Skeletal muscle tissue (tissue), 3 donors: ENCODE measurements at regions not wholly inside any gene's neighbourhood (a gene's known extent, or its start where the extent isn't known, plus 50 kb on each side); places are given as distances from the start of the nearest gene placed in this dataset.

ENCODE experiments used
- H3K27ac ChIP-seq: one replicate; pipeline ENCODE4 v1.7.0; 2013; ENCODE audit warnings: mild to moderate bottlenecking, low read depth, low read length, inconsistent platforms
- H3K27me3 ChIP-seq, 3 donors: one replicate each; pipeline ENCODE4 v1.7.0; 2013; ENCODE audit warnings: low read length in 3 of 3; ENCODE audit not compliant: control insufficient read depth in 3 of 3, insufficient read depth in 3 of 3
- H3K36me3 ChIP-seq, 3 donors: one replicate each; pipeline ENCODE4 v1.7.0; 2013; ENCODE audit warnings: low read length in 3 of 3; ENCODE audit not compliant: control insufficient read depth in 3 of 3, insufficient read depth in 3 of 3
- H3K4me1 ChIP-seq, 3 donors: one replicate each; pipeline ENCODE4 v1.7.0; 2013; ENCODE audit warnings: low read length in 3 of 3, mild to moderate bottlenecking in 3 of 3; ENCODE audit not compliant: control insufficient read depth in 3 of 3, insufficient read depth in 3 of 3
- H3K4me3 ChIP-seq, 3 donors: one replicate each; pipeline ENCODE4 v1.7.0; 2013; ENCODE audit warnings: low read length in 3 of 3
- H3K9ac ChIP-seq, 3 donors: one replicate each; pipeline ENCODE4 v1.7.0; 2013; ENCODE audit warnings: low read length in 3 of 3, mild to moderate bottlenecking in 3 of 3, moderate library complexity in 2 of 3, low read depth in 1 of 3
- H3K9me3 ChIP-seq, 3 donors: one replicate each; pipeline ENCODE4 v1.7.0; 2013; ENCODE audit warnings: low read length in 3 of 3; ENCODE audit not compliant: control insufficient read depth in 3 of 3
- donor health status: Osteomylitis.

- no peak overlapping the region for H3K9ac ChIP-seq
- no peaks in the 10 kb centered on the region for H3K27me3 ChIP-seq
- no peak overlapping the region for H3K27ac ChIP-seq
- H3K9me3 ChIP-seq = peaks cover 0 to 5% (median 0%) of the 10 kb centered on the region in 3 donors
- H3K36me3 ChIP-seq = no peaks in the 10 kb centered on the region
- H3K4me3 ChIP-seq = no peak overlapping the region
- no peaks in the 10 kb centered on the region for H3K4me1 ChIP-seq
Observed at GRCh38 chr18:38483326-38483725, 917.7 kb upstream of the CELF4 start.

GRCh38 chr18:38481576-38481975 is 916.0 kb upstream of the CELF4 start:
- no peak overlapping the region for H3K4me3 ChIP-seq
- peaks cover 0 to 5% (median 0%) of the 10 kb centered on the region in 3 donors for H3K9me3 ChIP-seq
- H3K4me1 ChIP-seq = no peaks in the 10 kb centered on the region
- H3K27me3 ChIP-seq = no peaks in the 10 kb centered on the region
- H3K27ac ChIP-seq = no peak overlapping the region
- no peaks in the 10 kb centered on the region for H3K36me3 ChIP-seq
- no peak overlapping the region for H3K9ac ChIP-seq

GRCh38 chr18:38475686-38476085 is 910.1 kb upstream of the CELF4 start:
- H3K27me3 ChIP-seq = no peaks in the 10 kb centered on the region
- H3K36me3 ChIP-seq = no peaks in the 10 kb centered on the region
- H3K4me1 ChIP-seq = no peaks in the 10 kb centered on the region
- peaks cover 0 to 5% (median 0%) of the 10 kb centered on the region in 3 donors for H3K9me3 ChIP-seq
- no peak overlapping the region for H3K27ac ChIP-seq
- H3K4me3 ChIP-seq = no peak overlapping the region
- H3K9ac ChIP-seq = no peak overlapping the region

- Histone ChIP-seq H3K9me3 (no peaks in the 10 kb centered on the region), H3K9ac (no peak overlapping the region), H3K27ac (no peak overlapping the region), H3K36me3 (no peaks in the 10 kb centered on the region), H3K4me1 (no peaks in the 10 kb centered on the region), H3K27me3 (no peaks in the 10 kb centered on the region), H3K4me3 (no peak overlapping the region)
Observed at GRCh38 chr18:38473535-38473934, 907.9 kb upstream of the CELF4 start.

GRCh38 chr18:38470421-38470820 is 904.8 kb upstream of the CELF4 start:
- no peaks in the 10 kb centered on the region for H3K27me3 ChIP-seq
- no peak overlapping the region for H3K9ac ChIP-seq
- no peak overlapping the region for H3K4me3 ChIP-seq
- H3K4me1 ChIP-seq = no peaks in the 10 kb centered on the region
- no peak overlapping the region for H3K27ac ChIP-seq
- no peaks in the 10 kb centered on the region for H3K36me3 ChIP-seq
- no peaks in the 10 kb centered on the region for H3K9me3 ChIP-seq

- Histone ChIP-seq H3K9me3 (no peaks in the 10 kb centered on the region), H3K4me1 (no peaks in the 10 kb centered on the region), H3K9ac (no peak overlapping the region), H3K4me3 (no peak overlapping the region), H3K27me3 (no peaks in the 10 kb centered on the region), H3K36me3 (no peaks in the 10 kb centered on the region), H3K27ac (no peak overlapping the region)
Observed at GRCh38 chr18:38466426-38466825, 900.8 kb upstream of the CELF4 start.

GRCh38 chr18:38464024-38464423 is 898.4 kb upstream of the CELF4 start:
- Histone ChIP-seq H3K9me3 (no peaks in the 10 kb centered on the region), H3K27me3 (no peaks in the 10 kb centered on the region), H3K4me3 (no peak overlapping the region), H3K27ac (no peak overlapping the region), H3K9ac (no peak overlapping the region), H3K36me3 (no peaks in the 10 kb centered on the region), H3K4me1 (no peaks in the 10 kb centered on the region)

- H3K4me1 ChIP-seq = no peaks in the 10 kb centered on the region
- no peak overlapping the region for H3K9ac ChIP-seq
- H3K27me3 ChIP-seq = no peaks in the 10 kb centered on the region
- H3K9me3 ChIP-seq = no peaks in the 10 kb centered on the region
- H3K27ac ChIP-seq = no peak overlapping the region
- H3K4me3 ChIP-seq = no peak overlapping the region
- no peaks in the 10 kb centered on the region for H3K36me3 ChIP-seq
Observed at GRCh38 chr18:38460657-38461056, 895.1 kb upstream of the CELF4 start.

- Histone ChIP-seq H3K27ac (no peak overlapping the region), H3K36me3 (no peaks in the 10 kb centered on the region), H3K4me1 (no peaks in the 10 kb centered on the region), H3K9ac (no peak overlapping the region), H3K9me3 (no peaks in the 10 kb centered on the region), H3K4me3 (no peak overlapping the region), H3K27me3 (no peaks in the 10 kb centered on the region)
Observed at GRCh38 chr18:38459131-38459994, 893.8 kb upstream of the CELF4 start.

GRCh38 chr18:38458698-38459097 is 893.1 kb upstream of the CELF4 start:
- Histone ChIP-seq H3K27me3 (no peaks in the 10 kb centered on the region), H3K9me3 (no peaks in the 10 kb centered on the region), H3K9ac (no peak overlapping the region), H3K4me3 (no peak overlapping the region), H3K27ac (no peak overlapping the region), H3K36me3 (no peaks in the 10 kb centered on the region), H3K4me1 (no peaks in the 10 kb centered on the region)
